GM19438 (cell line): ENCODE measurements at regions not wholly inside any gene's neighbourhood (a gene's known extent, or its start where the extent isn't known, plus 50 kb on each side); places are given as distances from the start of the nearest gene placed in this dataset.

Experiments
- ATAC-seq: cut with Tn5 transposase; IDR thresholded peaks from one replicate; pipeline ENCODE4 v1.9.1; 2021; ENCODE audit warnings: low read depth; ENCODE audit not compliant: unreplicated experiment

GRCh38 chr6:148075352-148075751 is 267.3 kb upstream of the SASH1 start:
- no peak for ATAC-seq

GRCh38 chr6:148076051-148076450 is 266.6 kb upstream of the SASH1 start:
- no peak for ATAC-seq

- no peak for ATAC-seq
Measured at GRCh38 chr6:148080315-148080714, 262.3 kb upstream of the SASH1 start.

- no peak for ATAC-seq
Measured at GRCh38 chr6:148081076-148081475, 261.6 kb upstream of the SASH1 start.

- no peak for ATAC-seq
Measured at GRCh38 chr6:148082044-148082443, 260.6 kb upstream of the SASH1 start.

GRCh38 chr6:148082696-148083095 is 259.9 kb upstream of the SASH1 start:
- no peak for ATAC-seq

- no peak for ATAC-seq
Measured at GRCh38 chr6:148085631-148086331, 256.9 kb upstream of the SASH1 start.

GRCh38 chr6:148086386-148086785 is 256.3 kb upstream of the SASH1 start:
- no peak for ATAC-seq

GRCh38 chr6:148086843-148087242 is 255.8 kb upstream of the SASH1 start:
- no peak for ATAC-seq

- no peak for ATAC-seq
Measured at GRCh38 chr6:148087659-148088058, 255.0 kb upstream of the SASH1 start.

GRCh38 chr6:148090326-148090725 is 252.3 kb upstream of the SASH1 start:
- ATAC-seq: no peak

GRCh38 chr6:148091394-148091793 is 251.2 kb upstream of the SASH1 start:
- ATAC-seq: no peak

GRCh38 chr6:148103436-148103835 is 239.2 kb upstream of the SASH1 start:
- ATAC-seq: no peak

- no peak for ATAC-seq
Measured at GRCh38 chr6:148104131-148104530, 238.5 kb upstream of the SASH1 start.

GRCh38 chr6:148105695-148106094 is 236.9 kb upstream of the SASH1 start:
- no peak for ATAC-seq

GRCh38 chr6:148107911-148108310 is 234.7 kb upstream of the SASH1 start:
- ATAC-seq: no peak

- no peak for ATAC-seq
Measured at GRCh38 chr6:148109732-148110131, 232.9 kb upstream of the SASH1 start.

- no peak for ATAC-seq
Measured at GRCh38 chr6:148110925-148111324, 231.7 kb upstream of the SASH1 start.

GRCh38 chr6:148112851-148113319 is 229.8 kb upstream of the SASH1 start:
- ATAC-seq: no peak

GRCh38 chr6:148116001-148116400 is 226.6 kb upstream of the SASH1 start:
- no peak for ATAC-seq

- no peak for ATAC-seq
Measured at GRCh38 chr6:148118244-148118643, 224.4 kb upstream of the SASH1 start.

- no peak for ATAC-seq
Measured at GRCh38 chr6:148128014-148128730, 214.5 kb upstream of the SASH1 start.
